ENCODE measurements at regions not wholly inside any gene's neighbourhood (a gene's known extent, or its start where the extent isn't known, plus 50 kb on each side); places are given as distances from the start of the nearest gene placed in this dataset.

DNA sequence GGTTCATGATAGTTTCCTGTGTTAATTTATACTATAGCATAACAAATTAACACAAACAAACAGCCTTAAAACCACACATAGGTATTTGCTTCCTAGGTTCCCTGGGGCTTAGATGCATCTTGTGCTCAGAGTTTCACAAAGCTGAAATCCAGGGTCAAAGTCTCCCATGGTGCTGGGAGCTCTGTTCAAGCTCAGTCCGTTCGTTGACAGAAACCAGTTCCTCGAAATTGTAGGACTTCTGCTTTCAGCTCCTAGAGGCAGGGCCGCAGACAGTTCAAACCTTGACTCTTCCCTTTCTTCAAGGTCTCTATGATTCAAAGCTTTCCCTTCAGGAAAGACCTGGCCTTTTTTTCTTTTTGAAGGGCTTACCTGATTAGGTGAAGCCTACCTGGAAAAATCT is 90.5 kb downstream of the VSTM2A start:
- ChIA-PET CTCF (ENCODE audit: low intra/inter-chr PET ratio) (no interaction called here), POLR2A (no interaction called here)
- Histone ChIP-seq H3K36me3 (ENCODE audit: control insufficient read depth, insufficient read depth, low read length) (no peaks in the 10 kb centered on the region), H3K9me1 (ENCODE audit: control insufficient read depth, insufficient read depth, low read length) (no peaks in the 10 kb centered on the region), H2AFZ (ENCODE audit: low read depth, low read length) (no peak overlapping the region), H3K9me3 (replicated peaks; ENCODE audit: control insufficient read depth, insufficient read depth, low read depth, low read length) (no peaks in the 10 kb centered on the region), H3K4me1 (replicated peaks in 1 of 2; ENCODE audit: control insufficient read depth in 2 of 2, insufficient read depth in 2 of 2, low read length in 2 of 2) (no peaks in the 10 kb centered on the region), H4K20me1 (replicated peaks; ENCODE audit: control insufficient read depth, insufficient read depth, low read length) (no peaks in the 10 kb centered on the region), H3K27ac (ENCODE audit: extremely low read depth, low read depth, low read length) (no peak overlapping the region), H3K4me2 (ENCODE audit: insufficient read depth, low read length) (no peak overlapping the region), H3K9ac (ENCODE audit: insufficient read depth in 1 of 2, low read depth in 2 of 2, low read length in 2 of 2) (no peak overlapping the region), H3K4me3 (no peak overlapping the region), H3K27me3 (ENCODE audit: control insufficient read depth in 2 of 2, insufficient read depth in 2 of 2, low read length in 2 of 2) (no peaks in the 10 kb centered on the region), H3K79me2 (ENCODE audit: control insufficient read depth, insufficient read depth, low read length) (no peaks in the 10 kb centered on the region)
- WGBS (ENCODE audit: insufficient coverage, low coverage, missing lambda C conversion rate), result 2% methylated on average over 4 of the region's 4 CpGs
- no TSS peak for BruUV-seq (replicated peaks)
- intact Hi-C loops (cut with micrococcal nuclease) (no loop called here), in situ Hi-C loops (cut with MboI) (no loop called here)
- TF ChIP-seq, protein P1, sequence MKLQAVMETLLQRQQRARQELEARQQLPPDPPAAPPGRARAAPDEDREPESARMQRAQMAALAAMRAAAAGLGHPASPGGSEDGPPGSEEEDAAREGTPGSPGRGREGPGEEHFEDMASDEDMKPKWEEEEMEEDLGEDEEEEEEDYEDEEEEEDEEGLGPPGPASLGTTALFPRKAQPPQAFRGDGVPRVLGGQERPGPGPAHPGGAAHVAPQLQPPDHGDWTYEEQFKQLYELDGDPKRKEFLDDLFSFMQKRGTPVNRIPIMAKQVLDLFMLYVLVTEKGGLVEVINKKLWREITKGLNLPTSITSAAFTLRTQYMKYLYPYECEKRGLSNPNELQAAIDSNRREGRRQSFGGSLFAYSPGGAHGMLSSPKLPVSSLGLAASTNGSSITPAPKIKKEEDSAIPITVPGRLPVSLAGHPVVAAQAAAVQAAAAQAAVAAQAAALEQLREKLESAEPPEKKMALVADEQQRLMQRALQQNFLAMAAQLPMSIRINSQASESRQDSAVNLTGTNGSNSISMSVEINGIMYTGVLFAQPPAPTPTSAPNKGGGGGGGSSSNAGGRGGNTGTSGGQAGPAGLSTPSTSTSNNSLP (IDR thresholded peaks at IDR 0.05; ENCODE audit: borderline replicate concordance, low read depth, low read length), result no peak
- TF ChIP-seq RAD51 (IDR thresholded peaks at IDR 0.05; ENCODE audit: borderline replicate concordance, low read depth) (no peak), ZNF583 (CRISPR knock-in tag; IDR thresholded peaks at IDR 0.05) (no peak), ZNF589 (CRISPR knock-in tag; IDR thresholded peaks at IDR 0.05; ENCODE audit: low read depth) (no peak), NFYB (IDR thresholded peaks at IDR 0.05; ENCODE audit: extremely low read depth, insufficient read length) (no peak), ZNF316 (IDR thresholded peaks at IDR 0.05) (no peak), BRD9 (IDR thresholded peaks at IDR 0.05; ENCODE audit: low read depth, partially characterized antibody) (no peak), ZNF431 (CRISPR knock-in tag; IDR thresholded peaks at IDR 0.05) (no peak), ZNF507 (tag; conservative IDR thresholded peaks at IDR 0.05) (no peak)
- TF ChIP-seq, protein P2, sequence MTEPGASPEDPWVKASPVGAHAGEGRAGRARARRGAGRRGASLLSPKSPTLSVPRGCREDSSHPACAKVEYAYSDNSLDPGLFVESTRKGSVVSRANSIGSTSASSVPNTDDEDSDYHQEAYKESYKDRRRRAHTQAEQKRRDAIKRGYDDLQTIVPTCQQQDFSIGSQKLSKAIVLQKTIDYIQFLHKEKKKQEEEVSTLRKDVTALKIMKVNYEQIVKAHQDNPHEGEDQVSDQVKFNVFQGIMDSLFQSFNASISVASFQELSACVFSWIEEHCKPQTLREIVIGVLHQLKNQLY (CRISPR knock-in tag; conservative IDR thresholded peaks at IDR 0.05), result no peak
- TF ChIP-seq, protein P3, sequence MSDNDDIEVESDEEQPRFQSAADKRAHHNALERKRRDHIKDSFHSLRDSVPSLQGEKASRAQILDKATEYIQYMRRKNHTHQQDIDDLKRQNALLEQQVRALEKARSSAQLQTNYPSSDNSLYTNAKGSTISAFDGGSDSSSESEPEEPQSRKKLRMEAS (CRISPR knock-in tag; IDR thresholded peaks at IDR 0.05), result no peak
- DNase-seq (ENCODE audit: extremely low read depth in 1 of 4, low spot score in 3 of 4) (no peak), ATAC-seq (no peak), FAIRE-seq (no peak)

All from K562 (cell line).